ENCODE measurements at regions not wholly inside any gene's neighbourhood (a gene's known extent, or its start where the extent isn't known, plus 50 kb on each side); places are given as distances from the start of the nearest gene placed in this dataset.
"Not testable (repeated sequence)": the region's sequence is repeated elsewhere in the genome, so short reads cannot be mapped to it uniquely, and the experiment has no call there.

- no peak for DNase-seq
Observed at GRCh38 chr15:26070095-26070532, 207.0 kb upstream of the ATP10A start.

GRCh38 chr15:26069231-26069641 is 206.1 kb upstream of the ATP10A start:
- DNase-seq: no peak

GRCh38 chr15:26066896-26067295 is 203.8 kb upstream of the ATP10A start:
- DNase-seq: no peak

- DNase-seq: no peak
Observed at GRCh38 chr15:26065723-26066122, 202.6 kb upstream of the ATP10A start.

GRCh38 chr15:26061248-26061647 is 198.1 kb upstream of the ATP10A start:
- DNase-seq: no peak

GRCh38 chr15:26056766-26057165 is 193.6 kb upstream of the ATP10A start:
- not testable (repeated sequence) for DNase-seq

GRCh38 chr15:26051761-26052675 is 188.9 kb upstream of the ATP10A start:
- no peak for DNase-seq

- no peak for DNase-seq
Observed at GRCh38 chr15:26050984-26051383, 187.9 kb upstream of the ATP10A start.

- DNase-seq: no peak
Observed at GRCh38 chr15:26049900-26050657, 187.0 kb upstream of the ATP10A start.

GRCh38 chr15:26048669-26049068 is 185.5 kb upstream of the ATP10A start:
- DNase-seq: no peak

GRCh38 chr15:26045516-26045915 is 182.4 kb upstream of the ATP10A start:
- no peak for DNase-seq

- no peak for DNase-seq
Observed at GRCh38 chr15:26043018-26043417, 179.9 kb upstream of the ATP10A start.

GRCh38 chr15:26038693-26039092 is 175.6 kb upstream of the ATP10A start:
- no peak for DNase-seq

GRCh38 chr15:26037369-26037768 is 174.2 kb upstream of the ATP10A start:
- no peak for DNase-seq

GRCh38 chr15:26033493-26033892 is 170.4 kb upstream of the ATP10A start:
- no peak for DNase-seq

- DNase-seq: no peak
Observed at GRCh38 chr15:26032162-26032846, 169.2 kb upstream of the ATP10A start.

- DNase-seq: not testable (repeated sequence)
Observed at GRCh38 chr15:26029586-26029985, 166.5 kb upstream of the ATP10A start.

GRCh38 chr15:26029146-26029545 is 166.0 kb upstream of the ATP10A start:
- DNase-seq: no peak

GRCh38 chr15:26028086-26028740 is 165.1 kb upstream of the ATP10A start:
- DNase-seq: no peak

GRCh38 chr15:26026671-26027070 is 163.5 kb upstream of the ATP10A start:
- not testable (repeated sequence) for DNase-seq

- DNase-seq: no peak
Observed at GRCh38 chr15:26024241-26024640, 161.1 kb upstream of the ATP10A start.

- no peak for DNase-seq
Observed at GRCh38 chr15:26023691-26024090, 160.6 kb upstream of the ATP10A start.

- no peak for DNase-seq
Observed at GRCh38 chr15:26023231-26023630, 160.1 kb upstream of the ATP10A start.
